ENCODE measurements at regions not wholly inside any gene's neighbourhood (a gene's known extent, or its start where the extent isn't known, plus 50 kb on each side); places are given as distances from the start of the nearest gene placed in this dataset.
"Not testable (repeated sequence)": the region's sequence is repeated elsewhere in the genome, so short reads cannot be mapped to it uniquely, and the experiment has no call there.

DNA sequence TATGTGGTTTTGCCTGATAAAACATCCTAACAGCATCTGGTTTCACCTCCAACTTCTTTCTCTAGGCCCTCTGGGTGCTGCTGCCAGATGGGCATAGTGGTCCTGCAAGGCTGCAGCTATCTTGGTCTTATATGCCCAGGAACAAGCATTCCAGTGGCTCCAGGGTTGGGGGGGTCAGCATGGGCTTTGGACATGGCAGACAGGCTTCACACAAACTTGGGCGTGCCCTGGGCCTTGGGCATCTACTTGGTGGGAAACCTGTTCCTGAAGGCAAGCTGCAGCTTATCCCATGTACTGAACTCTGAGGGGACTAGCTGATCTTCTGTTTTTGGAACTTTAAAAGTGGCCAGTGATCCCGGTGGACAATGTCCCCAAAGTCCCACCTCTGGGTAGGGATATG, 54.9 kb upstream of the ZNF678 start:
- no peak for DNase-seq (ENCODE audit: low read depth, low spot score)
- H3K27me3 ChIP-seq (ENCODE audit: control insufficient read depth in 2 of 2, insufficient read depth in 2 of 2, low read length in 2 of 2), result no peaks in the 10 kb centered on the region
- BruUV-seq (replicated peaks), result no TSS peak
- H3K27ac ChIP-seq (ENCODE audit: insufficient read depth, low read depth, low read length), result no peak overlapping the region
- no peaks in the 10 kb centered on the region for H3K9me1 ChIP-seq (replicated peaks; ENCODE audit: control insufficient read depth, extremely low read depth, insufficient read depth, low read length)
- TF ChIP-seq FOS (IDR thresholded peaks at IDR 0.05; ENCODE audit: borderline replicate concordance, insufficient read depth, low read length) (no peak), GATA2 (IDR thresholded peaks at IDR 0.05; ENCODE audit: insufficient read depth, insufficient read length, low read depth, low read length) (no peak), EZH2 (IDR thresholded peaks at IDR 0.05; ENCODE audit: borderline replicate concordance, low read depth, low read length, severe bottlenecking) (no peak), POLR2A (IDR thresholded peaks at IDR 0.05; ENCODE audit: low read depth, low read length) (no peak), JUN (IDR thresholded peaks at IDR 0.05; ENCODE audit: borderline replicate concordance, insufficient read depth, insufficient read length, low read depth) (no peak), POLR2AphosphoS5 (IDR thresholded peaks at IDR 0.05; ENCODE audit: insufficient read depth, low read depth, low read length) (no peak)
- no peak overlapping the region for H3K4me3 ChIP-seq (replicated peaks in 1 of 3; ENCODE audit: insufficient read depth in 1 of 3, low read depth in 1 of 3, low read length in 3 of 3)
- no peaks in the 10 kb centered on the region for H3K36me3 ChIP-seq (ENCODE audit: control insufficient read depth in 2 of 2, extremely low read depth in 1 of 2, insufficient read depth in 2 of 2, low read length in 2 of 2)
- intact Hi-C loops (cut with micrococcal nuclease), result no loop called here
- no peaks in the 10 kb centered on the region for H3K79me2 ChIP-seq (ENCODE audit: control insufficient read depth, insufficient read depth, low read length)
- dilution Hi-C loops (cut with MboI; ENCODE audit: extremely low pct_ligation_motif_present, low sequenced_read_pairs), result no loop called here
- ChIA-PET POLR2A (no interaction called here), CTCF (no interaction called here)
- no peaks in the 10 kb centered on the region for H3K9me3 ChIP-seq (replicated peaks; ENCODE audit: control insufficient read depth, insufficient read depth, low read length)
- H3K4me2 ChIP-seq (ENCODE audit: insufficient read depth, low read length), result no peak overlapping the region
- FAIRE-seq, result no peak
- H3K4me1 ChIP-seq (ENCODE audit: control insufficient read depth, extremely low read depth, insufficient read depth, low read length), result no peaks in the 10 kb centered on the region
- no peak overlapping the region for H3K9ac ChIP-seq (replicated peaks; ENCODE audit: extremely low read depth, insufficient read depth, low read length)
- no peak overlapping the region for H2AFZ ChIP-seq (ENCODE audit: low read depth, low read length)
- H4K20me1 ChIP-seq (replicated peaks; ENCODE audit: control insufficient read depth, extremely low read depth, insufficient read depth, low read length), result no peaks in the 10 kb centered on the region

DNA sequence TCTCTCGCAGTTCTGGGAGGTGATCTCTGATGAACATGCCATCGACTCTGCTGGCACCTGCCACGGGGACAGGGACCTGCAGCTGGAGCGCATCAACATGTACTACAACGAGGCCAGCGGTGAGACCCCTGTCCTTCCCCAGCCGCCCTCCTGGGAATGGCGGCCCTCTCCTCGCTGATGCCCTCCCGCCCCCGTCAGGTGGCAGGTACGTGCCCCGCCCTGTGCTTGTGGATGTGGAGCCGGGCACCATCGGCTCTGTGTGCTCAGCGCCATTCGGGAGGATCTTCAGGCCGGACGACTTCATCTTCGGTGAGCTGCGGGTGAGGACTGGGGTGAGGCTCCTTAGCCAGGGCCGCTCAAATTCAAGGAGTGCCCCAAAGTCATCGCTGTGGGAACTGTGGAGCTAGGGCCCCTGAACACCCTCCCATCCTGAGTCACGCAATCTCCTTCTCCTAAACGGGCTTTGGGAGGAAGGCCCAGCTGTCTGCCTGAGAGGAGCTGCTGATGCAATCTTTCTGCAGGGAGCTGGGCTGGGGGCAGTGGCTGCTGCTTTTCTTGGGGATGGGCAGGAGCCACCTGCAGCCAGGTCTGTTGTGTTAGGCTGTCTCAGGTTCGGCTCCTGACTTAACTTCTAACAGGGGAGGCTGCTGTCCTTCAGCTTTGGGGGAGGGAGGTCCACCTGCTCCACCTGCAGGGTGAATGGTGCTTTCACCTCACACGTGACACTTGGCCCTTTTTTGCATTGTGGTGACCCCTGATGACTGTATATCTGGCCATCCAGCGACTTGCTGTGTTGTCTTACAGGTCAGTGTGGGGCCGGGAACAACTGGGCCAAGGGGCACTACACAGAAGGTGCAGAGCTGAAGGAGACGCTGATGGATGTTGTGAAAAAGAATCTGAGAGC, 56.6 kb upstream of the ZNF678 start:
- H3K27me3 ChIP-seq (ENCODE audit: control insufficient read depth in 2 of 2, insufficient read depth in 2 of 2, low read length in 2 of 2); H2AFZ ChIP-seq (ENCODE audit: low read depth, low read length); dilution Hi-C loops (cut with MboI; ENCODE audit: extremely low pct_ligation_motif_present, low sequenced_read_pairs); H3K27ac ChIP-seq (ENCODE audit: insufficient read depth, low read depth, low read length); intact Hi-C loops (cut with micrococcal nuclease); H3K9me3 ChIP-seq (replicated peaks; ENCODE audit: control insufficient read depth, insufficient read depth, low read length); H3K79me2 ChIP-seq (ENCODE audit: control insufficient read depth, insufficient read depth, low read length); H4K20me1 ChIP-seq (replicated peaks; ENCODE audit: control insufficient read depth, extremely low read depth, insufficient read depth, low read length); FAIRE-seq; H3K9me1 ChIP-seq (replicated peaks; ENCODE audit: control insufficient read depth, extremely low read depth, insufficient read depth, low read length); BruUV-seq (replicated peaks); H3K4me2 ChIP-seq (ENCODE audit: insufficient read depth, low read length); H3K36me3 ChIP-seq (ENCODE audit: control insufficient read depth in 2 of 2, extremely low read depth in 1 of 2, insufficient read depth in 2 of 2, low read length in 2 of 2); CTCF ChIA-PET; DNase-seq (ENCODE audit: low read depth, low spot score); H3K4me3 ChIP-seq (replicated peaks in 1 of 3; ENCODE audit: insufficient read depth in 1 of 3, low read depth in 1 of 3, low read length in 3 of 3); H3K9ac ChIP-seq (replicated peaks; ENCODE audit: extremely low read depth, insufficient read depth, low read length); POLR2A ChIA-PET; H3K4me1 ChIP-seq (ENCODE audit: control insufficient read depth, extremely low read depth, insufficient read depth, low read length): not testable (repeated sequence)

DNA sequence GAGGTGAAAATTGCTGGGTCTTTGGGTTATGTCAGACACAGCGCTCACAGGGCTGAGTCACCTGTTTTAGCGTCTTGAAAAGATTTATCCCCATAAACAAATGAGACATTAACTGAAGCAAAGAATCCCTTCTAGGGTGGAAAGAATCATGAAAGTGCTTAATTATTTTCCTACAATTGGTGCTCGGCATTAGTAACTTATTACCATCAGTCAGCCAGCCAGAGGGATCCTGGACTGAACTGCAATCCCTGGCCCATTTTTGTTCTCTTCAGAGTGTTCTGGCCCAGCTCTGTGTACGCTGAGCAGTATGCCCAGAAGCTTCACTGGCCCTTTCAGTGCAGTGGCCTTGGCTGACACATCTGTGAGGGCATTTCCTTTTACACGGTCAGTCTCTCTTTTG, 67.3 kb upstream of the ZNF678 start:
- dilution Hi-C loops (cut with MboI; ENCODE audit: extremely low pct_ligation_motif_present, low sequenced_read_pairs); FAIRE-seq: not testable (repeated sequence)

More for the DNA sequence above, 67.3 kb upstream of the ZNF678 start:
- H3K27me3 ChIP-seq (ENCODE audit: control insufficient read depth in 2 of 2, insufficient read depth in 2 of 2, low read length in 2 of 2); BruUV-seq (replicated peaks); H3K9me3 ChIP-seq (replicated peaks; ENCODE audit: control insufficient read depth, insufficient read depth, low read length); H3K4me3 ChIP-seq (replicated peaks in 1 of 3; ENCODE audit: insufficient read depth in 1 of 3, low read depth in 1 of 3, low read length in 3 of 3); H3K4me1 ChIP-seq (ENCODE audit: control insufficient read depth, extremely low read depth, insufficient read depth, low read length); H4K20me1 ChIP-seq (replicated peaks; ENCODE audit: control insufficient read depth, extremely low read depth, insufficient read depth, low read length); H3K4me2 ChIP-seq (ENCODE audit: insufficient read depth, low read length); H3K27ac ChIP-seq (ENCODE audit: insufficient read depth, low read depth, low read length); H3K9ac ChIP-seq (replicated peaks; ENCODE audit: extremely low read depth, insufficient read depth, low read length); H3K79me2 ChIP-seq (ENCODE audit: control insufficient read depth, insufficient read depth, low read length); H3K36me3 ChIP-seq (ENCODE audit: control insufficient read depth in 2 of 2, extremely low read depth in 1 of 2, insufficient read depth in 2 of 2, low read length in 2 of 2); CTCF ChIA-PET; intact Hi-C loops (cut with micrococcal nuclease); H3K9me1 ChIP-seq (replicated peaks; ENCODE audit: control insufficient read depth, extremely low read depth, insufficient read depth, low read length); POLR2A ChIA-PET; H2AFZ ChIP-seq (ENCODE audit: low read depth, low read length); DNase-seq (ENCODE audit: low read depth, low spot score): not testable (repeated sequence)

All from endothelial cell of umbilical vein (primary cell).